IMR-90 (cell line): ENCODE measurements at regions not wholly inside any gene's neighbourhood (a gene's known extent, or its start where the extent isn't known, plus 50 kb on each side); places are given as distances from the start of the nearest gene placed in this dataset.

Experiments
- ATAC-seq: fragments of 200-7000 bp; cut with Tn5 transposase; 2 replicates; pipeline ENCODE4 v1.9.1; 2020; ENCODE audit warnings: low read depth, mild to moderate bottlenecking, moderate library complexity
- BruUV-seq: library from RNA; stranded (reverse); fragments of 400-500 nt; replicated peaks from 2 replicates; lab custom pipeline; 2021; lab: Mats Ljungman, UMichigan
- CTCF ChIA-PET: fragments of 300-600 bp; formaldehyde crosslinking; extraction: SDS; loops from one replicate; lab custom pipeline; 2021; ENCODE audit warnings: antibody characterized with exemption; lab: Yijun Ruan, JAX
- POLR2A ChIA-PET: fragments of 300-600 bp; sonication (Branson Sonifier 250); formaldehyde crosslinking; loops from one replicate; lab custom pipeline; 2022; ENCODE audit warnings: antibody characterized with exemption; ENCODE audit not compliant: unreplicated experiment; lab: Charles Lee
- DNase-seq: peaks from one replicate; pipeline ENCODE4 v3.0.0; 2013
- H2AFZ ChIP-seq: replicated peaks from 2 replicates; pipeline ENCODE3; 2013; ENCODE audit warnings: low read length, mild to moderate bottlenecking; ENCODE audit not compliant: poor library complexity
- H2AK5ac ChIP-seq: 2 replicates; pipeline ENCODE4 v1.6.1; 2013; ENCODE audit warnings: low read depth, low read length, inconsistent platforms
- H2AK9ac ChIP-seq: replicated peaks from 2 replicates; pipeline ENCODE3; 2013; ENCODE audit warnings: mild to moderate bottlenecking, low read depth, low read length, moderate library complexity; ENCODE audit not compliant: poor library complexity
- H2BK120ac ChIP-seq: 2 replicates; pipeline ENCODE4 v1.6.1; 2013; ENCODE audit warnings: low read depth, low read length, inconsistent platforms
- H2BK15ac ChIP-seq: 3 replicates; pipeline ENCODE4 v1.6.1; 2013; ENCODE audit warnings: low read depth, low read length, inconsistent platforms
- H2BK20ac ChIP-seq: 2 replicates; pipeline ENCODE4 v1.6.1; 2013; ENCODE audit warnings: low read depth, mild to moderate bottlenecking, inconsistent platforms, low read length, moderate library complexity
- H2BK5ac ChIP-seq: 2 replicates; pipeline ENCODE4 v1.6.1; 2013; ENCODE audit warnings: mild to moderate bottlenecking, low read depth, low read length, inconsistent platforms; ENCODE audit not compliant: poor library complexity, severe bottlenecking
- H3K14ac ChIP-seq: replicated peaks from 2 replicates; pipeline ENCODE4 v1.6.1; 2013; ENCODE audit warnings: low read depth, low read length, inconsistent platforms
- H3K18ac ChIP-seq: 2 replicates; pipeline ENCODE4 v1.6.1; 2013; ENCODE audit warnings: low read depth, low read length, control low read depth
- H3K23ac ChIP-seq: 2 replicates; pipeline ENCODE4 v1.6.1; 2013; ENCODE audit warnings: low read depth, low read length, inconsistent platforms
- H3K27ac ChIP-seq: 2 replicates; pipeline ENCODE4 v1.5.1; 2013; ENCODE audit warnings: mild to moderate bottlenecking, control low read depth, low read length; ENCODE audit not compliant: insufficient read depth
- H3K27me3 ChIP-seq: 2 replicates; pipeline ENCODE4 v1.6.1; 2013; ENCODE audit warnings: low read length; ENCODE audit not compliant: control insufficient read depth, insufficient read depth
- H3K36me3 ChIP-seq: 2 replicates; pipeline ENCODE4 v1.6.1; 2013; ENCODE audit warnings: low read length, mixed read lengths; ENCODE audit not compliant: control insufficient read depth, insufficient read depth
- H3K4ac ChIP-seq: 2 replicates; pipeline ENCODE4 v1.6.1; 2013; ENCODE audit warnings: low read depth, low read length, inconsistent platforms
- H3K4me1 ChIP-seq: 2 replicates; pipeline ENCODE4 v1.6.1; 2013; ENCODE audit warnings: low read length, mixed read lengths; ENCODE audit not compliant: control insufficient read depth, insufficient read depth
- H3K4me2 ChIP-seq: 2 replicates; pipeline ENCODE4 v1.6.1; 2013; ENCODE audit warnings: low read depth, mild to moderate bottlenecking, control low read depth, low read length, moderate library complexity
- H3K4me3 ChIP-seq: 2 replicates; pipeline ENCODE4 v1.5.1; 2013; ENCODE audit warnings: low read depth, mild to moderate bottlenecking, control low read depth, low read length, moderate library complexity; ENCODE audit not compliant: insufficient read depth
- H3K56ac ChIP-seq: 2 replicates; pipeline ENCODE4 v1.6.1; 2013; ENCODE audit warnings: low read length, inconsistent platforms; ENCODE audit not compliant: insufficient read depth; ENCODE audit errors: extremely low read depth
- H3K79me1 ChIP-seq, 2 experiments: 2 replicates each; pipeline ENCODE4 v1.6.1; 2013; ENCODE audit warnings: low read length in 2 of 2, inconsistent platforms in 1 of 2, low read depth in 1 of 2
- H3K9ac ChIP-seq: 2 replicates; pipeline ENCODE4 v1.6.1; 2013; ENCODE audit warnings: low read depth, low read length, control low read depth
- H3K9me1 ChIP-seq: 2 replicates; pipeline ENCODE4 v1.6.1; 2013; ENCODE audit warnings: low read length, inconsistent platforms; ENCODE audit not compliant: insufficient read depth
- H3K9me3 ChIP-seq: 2 replicates; pipeline ENCODE4 v1.6.1; 2013; ENCODE audit warnings: low read length; ENCODE audit not compliant: control insufficient read depth, insufficient read depth
- H4K20me1 ChIP-seq: 2 replicates; pipeline ENCODE4 v1.6.1; 2013; ENCODE audit warnings: low read length, inconsistent platforms; ENCODE audit not compliant: insufficient read depth
- H4K5ac ChIP-seq: 2 replicates; pipeline ENCODE4 v1.6.1; 2013; ENCODE audit warnings: mild to moderate bottlenecking, low read depth, low read length, control low read depth
- H4K8ac ChIP-seq, 2 experiments: 2 replicates each; pipeline ENCODE4 v1.6.1; 2013; ENCODE audit warnings: low read depth in 2 of 2, low read length in 2 of 2, control low read depth in 1 of 2, inconsistent platforms in 1 of 2
- H4K91ac ChIP-seq: 2 replicates; pipeline ENCODE4 v1.6.1; 2013; ENCODE audit warnings: low read depth, low read length, inconsistent platforms; ENCODE audit not compliant: insufficient read depth
- BHLHE40 ChIP-seq: fragments of 150-350 bp; IDR thresholded peaks from 2 replicates; pipeline ENCODE4 v1.6.1; 2016; ENCODE audit warnings: mild to moderate bottlenecking, low read depth, low read length
- CEBPB ChIP-seq: IDR thresholded peaks from 2 replicates; pipeline ENCODE4 v1.6.1; 2012; ENCODE audit warnings: low read depth, low read length, improper control_type of control experiment
- FOS ChIP-seq: fragments of 150-350 bp; IDR thresholded peaks from 2 replicates; pipeline ENCODE4 v1.6.1; 2016; ENCODE audit warnings: low read depth, low read length
- MAZ ChIP-seq: IDR thresholded peaks from 2 replicates; pipeline ENCODE4 v1.6.1; 2012; ENCODE audit warnings: low read depth, mild to moderate bottlenecking, low read length, improper control_type of control experiment, moderate library complexity, borderline replicate concordance
- NFE2L2 ChIP-seq: fragments of 150-350 bp; IDR thresholded peaks from 2 replicates; pipeline ENCODE4 v1.6.1; 2016; ENCODE audit warnings: low read depth, mild to moderate bottlenecking, low read length
- POLR2A ChIP-seq: IDR thresholded peaks from 2 replicates; pipeline ENCODE4 v1.6.1; 2012; ENCODE audit warnings: mild to moderate bottlenecking, low read depth, low read length
- RCOR1 ChIP-seq: IDR thresholded peaks from 2 replicates; pipeline ENCODE4 v1.6.1; 2012; ENCODE audit warnings: mild to moderate bottlenecking, low read length, improper control_type of control experiment; ENCODE audit not compliant: insufficient replicate concordance
- RFX5 ChIP-seq: IDR thresholded peaks from 2 replicates; pipeline ENCODE4 v1.8.0; 2012; ENCODE audit warnings: low read depth, mild to moderate bottlenecking, low read length, moderate library complexity
- SMC3 ChIP-seq: fragments of 150-350 bp; IDR thresholded peaks from 2 replicates; pipeline ENCODE4 v1.6.1; 2016; ENCODE audit warnings: low read depth, mild to moderate bottlenecking, antibody characterized with exemption, low read length, moderate library complexity
- WGBS, 2 experiments: methylation state at CpG; one replicate each; pipeline versions ENCODE4 v1.1.5 to v1.1.7; 2013; ENCODE audit warnings: missing lambda C conversion rate in 2 of 2; ENCODE audit not compliant: insufficient read length in 1 of 2; ENCODE audit errors: extremely low coverage in 2 of 2; 5-methylcytosine and 5-hydroxymethylcytosine counted together
- dilution Hi-C: fragments of 300-500 bp; cut with HindIII; formaldehyde crosslinking; loops from one replicate; pipeline ENCODE4 v1.14.3; 2018; ENCODE audit warnings: low sequenced_read_pairs; ENCODE audit not compliant: unreplicated experiment
- in situ Hi-C: fragments of 300-500 bp; cut with MboI; formaldehyde crosslinking; loops from 3 replicates; pipeline ENCODE4 v1.14.3; 2019; ENCODE audit warnings: low sequenced_read_pairs, inconsistent platforms, mixed read lengths
- intact Hi-C: fragments of 100-400 bp; cut with micrococcal nuclease; formaldehyde crosslinking; loops from 2 replicates; pipeline ENCODE4 v1.10.0; 2022
- TF ChIP-seq, protein P1 (sequence below): fragments of 150-350 bp; IDR thresholded peaks from 2 replicates; pipeline ENCODE4 v1.6.1; 2016; ENCODE audit warnings: low read depth, mild to moderate bottlenecking, low read length, moderate library complexity, borderline replicate concordance
- TF ChIP-seq, protein P2 (sequence below): conservative IDR thresholded peaks from 2 replicates; pipeline ENCODE4 v1.5.1; 2012; ENCODE audit warnings: mild to moderate bottlenecking, low read depth, low read length, improper control_type of control experiment

DNA sequence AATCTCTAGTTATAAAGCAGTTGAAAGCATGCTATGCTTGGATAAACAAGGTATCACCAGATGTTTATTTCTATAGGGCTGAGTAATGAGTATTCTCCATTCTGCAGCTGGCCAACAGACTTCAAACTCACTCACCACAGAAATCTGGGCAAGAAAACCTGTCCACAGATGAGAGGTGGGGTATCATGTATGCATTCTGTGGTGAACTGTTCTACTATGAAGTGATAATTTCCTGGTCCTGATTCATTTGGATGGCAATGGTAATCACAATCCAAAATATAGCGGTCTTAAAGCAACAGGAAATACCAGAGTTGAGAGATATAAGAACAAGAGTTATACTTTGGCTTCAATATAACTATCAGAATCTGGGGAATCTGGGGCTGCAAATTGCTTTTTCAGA, 65.9 kb upstream of the EFNA5 start:
- no TSS peak for BruUV-seq
- Histone ChIP-seq H3K79me1 (no peaks in the 10 kb centered on the region), H3K4ac (no peak overlapping the region), H3K4me1 (peaks cover 6% of the 10 kb centered on the region), H4K91ac (no peak overlapping the region), H3K14ac (no peak overlapping the region), H3K9me3 (no peaks in the 10 kb centered on the region), H4K5ac (no peak overlapping the region), H2BK15ac (no peak overlapping the region), H3K18ac (no peak overlapping the region), H3K9me1 (peaks cover 4% of the 10 kb centered on the region), H3K23ac (no peak overlapping the region), H3K9ac (no peak overlapping the region), H2BK20ac (no peak overlapping the region), H2AK5ac (no peak overlapping the region), H4K20me1 (no peaks in the 10 kb centered on the region), H3K27ac (no peak overlapping the region), H3K4me2 (peak overlapping the region; percentile 66), H3K36me3 (no peaks in the 10 kb centered on the region), H2BK5ac (no peak overlapping the region), H3K4me3 (no peak overlapping the region), H2AFZ (no peak overlapping the region), H3K56ac (no peak overlapping the region), H4K8ac (0 out of 4 replicates have a peak overlapping the region, but pooled peaks of 1 of the 2 experiments have one; percentile 19), H2BK120ac (no peak overlapping the region), H3K27me3 (no peaks in the 10 kb centered on the region), H2AK9ac (no peak overlapping the region)
- no CpG with 5 or more reads among the region's 1 CpG for WGBS, 2 experiments
- in situ Hi-C loops (no loop called here), dilution Hi-C loops (no loop called here), intact Hi-C loops (no loop called here)
- ChIA-PET CTCF (no interaction called here), POLR2A (no interaction called here)
- ATAC-seq: peak; percentile 72
- TF ChIP-seq SMC3 (no peak), NFE2L2 (no peak), BHLHE40 (no peak), RFX5 (no peak), MAZ (no peak), POLR2A (no peak), FOS (no peak), RCOR1 (no peak), CEBPB (no peak)
- TF ChIP-seq, protein P1, sequence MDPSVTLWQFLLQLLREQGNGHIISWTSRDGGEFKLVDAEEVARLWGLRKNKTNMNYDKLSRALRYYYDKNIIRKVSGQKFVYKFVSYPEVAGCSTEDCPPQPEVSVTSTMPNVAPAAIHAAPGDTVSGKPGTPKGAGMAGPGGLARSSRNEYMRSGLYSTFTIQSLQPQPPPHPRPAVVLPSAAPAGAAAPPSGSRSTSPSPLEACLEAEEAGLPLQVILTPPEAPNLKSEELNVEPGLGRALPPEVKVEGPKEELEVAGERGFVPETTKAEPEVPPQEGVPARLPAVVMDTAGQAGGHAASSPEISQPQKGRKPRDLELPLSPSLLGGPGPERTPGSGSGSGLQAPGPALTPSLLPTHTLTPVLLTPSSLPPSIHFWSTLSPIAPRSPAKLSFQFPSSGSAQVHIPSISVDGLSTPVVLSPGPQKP: no peak
- TF ChIP-seq, protein P2, sequence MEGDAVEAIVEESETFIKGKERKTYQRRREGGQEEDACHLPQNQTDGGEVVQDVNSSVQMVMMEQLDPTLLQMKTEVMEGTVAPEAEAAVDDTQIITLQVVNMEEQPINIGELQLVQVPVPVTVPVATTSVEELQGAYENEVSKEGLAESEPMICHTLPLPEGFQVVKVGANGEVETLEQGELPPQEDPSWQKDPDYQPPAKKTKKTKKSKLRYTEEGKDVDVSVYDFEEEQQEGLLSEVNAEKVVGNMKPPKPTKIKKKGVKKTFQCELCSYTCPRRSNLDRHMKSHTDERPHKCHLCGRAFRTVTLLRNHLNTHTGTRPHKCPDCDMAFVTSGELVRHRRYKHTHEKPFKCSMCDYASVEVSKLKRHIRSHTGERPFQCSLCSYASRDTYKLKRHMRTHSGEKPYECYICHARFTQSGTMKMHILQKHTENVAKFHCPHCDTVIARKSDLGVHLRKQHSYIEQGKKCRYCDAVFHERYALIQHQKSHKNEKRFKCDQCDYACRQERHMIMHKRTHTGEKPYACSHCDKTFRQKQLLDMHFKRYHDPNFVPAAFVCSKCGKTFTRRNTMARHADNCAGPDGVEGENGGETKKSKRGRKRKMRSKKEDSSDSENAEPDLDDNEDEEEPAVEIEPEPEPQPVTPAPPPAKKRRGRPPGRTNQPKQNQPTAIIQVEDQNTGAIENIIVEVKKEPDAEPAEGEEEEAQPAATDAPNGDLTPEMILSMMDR: no peak
- peak; percentile 87 for DNase-seq
